NCI-H2196 (cell line): ENCODE measurements at regions not wholly inside any gene's neighbourhood (a gene's known extent, or its start where the extent isn't known, plus 50 kb on each side); places are given as distances from the start of the nearest gene placed in this dataset.

Experiments used
- DNase-seq: peaks from one replicate; lab custom pipeline; 2025; ENCODE audit not compliant: unreplicated experiment; lab: John Stamatoyannopoulos, UW

- no peak for DNase-seq
Measured at GRCh38 chr3:13158408-13158807, 85.2 kb upstream of the IQSEC1 start.

GRCh38 chr3:13157986-13158385, 84.8 kb upstream of the IQSEC1 start:
- no peak for DNase-seq

GRCh38 chr3:13152826-13153710, 79.8 kb upstream of the IQSEC1 start:
- no peak for DNase-seq

GRCh38 chr3:13150624-13151023, 77.4 kb upstream of the IQSEC1 start:
- DNase-seq = no peak

GRCh38 chr3:13149330-13150108, 76.3 kb upstream of the IQSEC1 start:
- DNase-seq = no peak

- DNase-seq = no peak
Measured at GRCh38 chr3:13148561-13149329, 75.5 kb upstream of the IQSEC1 start.

GRCh38 chr3:13148126-13148525, 74.9 kb upstream of the IQSEC1 start:
- no peak for DNase-seq

- no peak for DNase-seq
Measured at GRCh38 chr3:13147344-13147743, 74.1 kb upstream of the IQSEC1 start.

GRCh38 chr3:13146643-13147143, 73.5 kb upstream of the IQSEC1 start:
- DNase-seq = no peak

- DNase-seq = no peak
Measured at GRCh38 chr3:13145826-13146642, 72.8 kb upstream of the IQSEC1 start.

GRCh38 chr3:13145131-13145825, 72.0 kb upstream of the IQSEC1 start:
- no peak for DNase-seq

- no peak for DNase-seq
Measured at GRCh38 chr3:13144163-13145023, 71.2 kb upstream of the IQSEC1 start.

- DNase-seq = no peak
Measured at GRCh38 chr3:13143381-13144004, 70.3 kb upstream of the IQSEC1 start.

- no peak for DNase-seq
Measured at GRCh38 chr3:13142552-13143380, 69.5 kb upstream of the IQSEC1 start.

- DNase-seq = no peak
Measured at GRCh38 chr3:13141991-13142412, 68.8 kb upstream of the IQSEC1 start.

- no peak for DNase-seq
Measured at GRCh38 chr3:13141183-13141582, 68.0 kb upstream of the IQSEC1 start.

- DNase-seq = no peak
Measured at GRCh38 chr3:13140596-13140995, 67.4 kb upstream of the IQSEC1 start.
